GM18505 (cell line): ENCODE measurements at regions not wholly inside any gene's neighbourhood (a gene's known extent, or its start where the extent isn't known, plus 50 kb on each side); places are given as distances from the start of the nearest gene placed in this dataset.
"Not testable (repeated sequence)": the region's sequence is repeated elsewhere in the genome, so short reads cannot be mapped to it uniquely, and the experiment has no call there.

Source experiments
- ATAC-seq: cut with Tn5 transposase; IDR thresholded peaks from one replicate; pipeline ENCODE4 v1.9.1; 2021; ENCODE audit not compliant: unreplicated experiment
- POLR2A ChIP-seq: IDR thresholded peaks from 4 replicates; pipeline ENCODE4 v1.6.1; 2011; ENCODE audit warnings: borderline replicate concordance; ENCODE audit not compliant: insufficient read depth, insufficient read length; ENCODE audit errors: extremely low read depth

DNA sequence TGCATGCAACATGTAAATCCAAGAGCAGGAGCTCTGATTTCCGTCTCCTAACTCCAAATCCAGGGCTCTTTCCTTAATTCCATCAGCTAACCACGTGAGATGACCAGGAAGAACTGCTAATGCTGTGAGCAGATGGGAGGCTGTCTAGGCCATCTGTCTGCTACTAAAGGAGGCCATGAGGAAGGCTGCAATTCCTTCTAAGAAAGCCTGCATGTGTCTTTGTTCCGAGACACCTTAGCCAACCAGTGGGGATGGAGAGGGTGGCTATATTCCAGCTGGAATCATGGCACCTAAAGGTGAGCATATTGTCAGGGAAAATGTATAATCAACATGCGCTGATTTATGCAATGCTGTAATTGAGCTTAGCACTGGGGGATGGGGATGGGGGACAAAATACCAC is 267.2 kb upstream of the CDH5 start:
- no peak for TF ChIP-seq POLR2A
- no peak for ATAC-seq

DNA sequence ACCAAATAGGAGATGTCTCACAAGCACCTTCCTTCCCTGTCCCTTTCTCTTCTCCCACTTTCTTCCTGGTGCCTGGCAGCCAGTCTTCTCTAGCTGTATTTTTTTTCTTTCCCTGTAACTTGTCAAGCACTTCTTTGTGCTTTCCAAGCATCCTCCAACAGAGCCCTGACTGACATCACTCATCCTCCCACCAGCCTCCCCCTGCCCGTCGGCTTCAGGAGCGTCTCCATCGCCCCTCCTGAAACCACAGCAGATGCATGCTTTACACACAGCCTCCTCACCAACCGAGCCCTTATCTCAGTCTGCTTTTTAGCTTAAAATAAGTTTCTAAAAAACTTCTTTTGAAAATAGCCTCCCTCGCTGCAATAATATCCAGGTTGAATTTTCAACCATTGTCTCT is 268.7 kb upstream of the CDH5 start:
- ATAC-seq, result no peak
- no peak for TF ChIP-seq POLR2A

DNA sequence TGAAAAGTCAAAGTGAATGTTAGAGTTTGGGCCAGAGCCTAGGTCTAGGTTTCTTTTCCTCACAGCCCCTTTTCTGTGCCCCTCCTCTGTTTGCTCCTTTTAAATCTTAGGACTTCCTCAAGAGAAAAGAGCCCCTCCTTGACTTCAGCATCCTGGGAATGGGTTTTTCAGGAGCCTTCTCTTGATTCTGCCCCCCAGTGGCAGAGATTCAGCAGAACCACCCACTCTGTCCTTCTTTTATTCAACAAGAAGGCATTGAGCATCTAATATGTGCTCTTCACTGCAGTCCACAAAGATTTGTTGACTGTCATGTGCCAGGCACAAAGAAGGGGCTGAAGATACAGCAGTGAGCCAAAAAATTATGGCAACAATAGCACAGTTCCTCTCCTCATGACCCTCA is 270.8 kb upstream of the CDH5 start:
- ATAC-seq, result no peak
- TF ChIP-seq POLR2A, result no peak

DNA sequence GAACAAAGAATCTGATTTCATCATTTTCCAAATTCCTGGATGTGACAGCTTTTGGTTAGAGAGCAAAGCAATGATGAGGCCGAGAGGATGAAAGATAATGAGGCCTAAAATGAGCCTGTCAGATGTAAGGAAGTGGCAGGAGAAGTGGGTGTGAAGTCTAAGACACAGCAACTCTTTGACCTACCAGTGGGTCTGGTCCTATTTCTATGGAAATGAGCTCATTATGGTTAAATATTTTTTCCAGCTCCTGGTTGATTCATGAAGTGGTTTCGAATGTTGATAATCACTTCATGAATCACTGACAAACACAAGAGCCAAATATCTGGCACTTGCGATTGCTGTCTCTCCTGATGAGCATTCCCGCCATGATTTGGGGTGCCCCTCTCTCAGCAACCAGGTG is 273.3 kb upstream of the CDH5 start:
- ATAC-seq, result no peak
- TF ChIP-seq POLR2A, result no peak

DNA sequence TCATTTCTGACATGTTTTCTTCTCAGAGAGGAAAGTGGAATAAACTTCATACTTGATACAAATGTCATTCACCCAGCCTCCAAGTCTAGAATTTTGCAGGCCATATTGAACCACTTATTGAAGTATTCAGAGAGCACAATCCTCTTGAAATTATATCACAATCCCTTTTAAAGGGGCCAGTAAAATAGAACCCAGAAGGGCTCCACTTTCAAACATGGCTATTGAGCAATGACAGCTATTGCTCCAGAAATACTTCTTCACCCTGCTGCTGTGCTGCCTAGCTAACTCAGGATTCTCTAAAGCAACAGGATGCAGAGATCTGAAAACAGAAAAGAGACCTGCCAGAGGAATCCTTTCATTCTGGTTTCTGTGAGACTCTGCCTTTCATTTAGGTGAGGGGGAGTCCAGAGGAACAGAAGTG is 275.0 kb upstream of the CDH5 start:
- ATAC-seq, result no peak
- no peak for TF ChIP-seq POLR2A

DNA sequence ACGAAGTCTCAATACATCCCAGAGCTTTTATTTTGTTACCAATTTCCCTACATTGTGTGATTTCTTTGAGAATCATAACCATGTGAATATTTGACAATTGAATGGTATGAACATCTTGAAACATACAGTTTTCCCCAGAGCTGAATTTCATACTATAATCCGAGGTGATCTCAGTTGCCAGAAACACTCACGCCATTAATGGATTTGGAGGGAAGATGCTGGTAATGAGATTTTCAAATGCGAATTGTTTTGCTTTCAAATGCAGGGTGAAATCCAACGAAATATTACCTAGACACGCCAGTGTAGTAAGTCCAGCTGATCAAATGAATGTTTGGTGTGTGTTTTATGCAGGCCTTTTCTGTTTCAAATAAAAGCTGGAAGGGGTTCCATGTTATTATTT is 277.8 kb upstream of the CDH5 start:
- ATAC-seq, result no peak
- no peak for TF ChIP-seq POLR2A

DNA sequence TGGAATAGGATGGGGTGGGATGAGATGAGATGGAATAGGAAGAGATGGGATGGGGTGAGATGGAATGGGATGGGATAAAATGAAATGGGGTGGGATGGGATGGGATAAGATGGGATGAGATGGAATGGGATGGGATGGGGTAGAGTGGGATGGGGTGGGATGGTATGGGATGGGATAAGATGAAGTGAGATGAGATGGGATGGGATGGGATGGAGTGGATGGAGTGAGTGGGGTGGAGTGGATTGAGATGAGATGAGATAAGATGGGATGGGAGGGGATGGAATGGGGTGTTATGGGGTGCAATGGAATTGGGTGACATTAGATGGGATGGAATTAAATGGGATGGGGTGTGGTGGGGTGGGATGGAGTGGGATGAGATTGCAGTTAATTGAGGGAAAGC is 279.2 kb upstream of the CDH5 start:
- no peak for ATAC-seq
- TF ChIP-seq POLR2A, result no peak

DNA sequence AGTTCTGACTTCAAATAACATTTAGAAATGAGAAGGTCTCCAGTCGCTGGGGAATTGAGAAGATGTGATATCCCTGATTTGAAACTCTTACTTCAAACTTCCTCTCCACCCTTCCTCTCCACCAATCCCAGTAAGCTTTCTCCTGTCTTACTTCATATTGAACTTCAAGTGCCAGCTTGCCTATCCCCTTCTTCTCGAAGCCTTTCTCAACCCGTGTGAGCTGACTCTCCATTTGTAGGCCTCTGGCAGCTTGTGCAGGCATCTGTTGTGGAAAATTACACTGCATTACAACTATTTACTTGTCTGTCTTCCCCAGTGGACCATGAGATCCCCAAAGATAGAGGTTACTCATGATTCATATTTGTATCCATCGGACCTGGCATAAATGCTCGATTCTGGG is 280.8 kb upstream of the CDH5 start:
- ATAC-seq, result no peak
- TF ChIP-seq POLR2A, result no peak

DNA sequence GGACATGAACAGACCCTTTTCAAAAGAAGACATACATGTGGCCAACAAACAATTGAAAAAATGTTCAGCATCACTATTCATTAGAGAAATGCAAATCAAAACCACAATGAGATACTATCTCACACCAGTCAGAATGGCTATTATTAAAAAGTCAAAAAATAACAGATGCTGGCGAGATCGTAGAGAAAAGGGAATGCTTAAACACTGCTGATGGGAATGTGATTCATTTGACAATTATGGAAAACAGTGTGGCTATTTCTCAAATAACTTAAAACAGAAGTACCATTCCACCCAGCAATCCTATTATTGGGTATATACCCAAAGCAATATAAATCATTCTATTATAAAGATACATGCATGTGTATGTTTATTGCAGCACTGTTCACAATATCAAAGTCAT is 281.8 kb upstream of the CDH5 start:
- ATAC-seq, result not testable (repeated sequence)

DNA sequence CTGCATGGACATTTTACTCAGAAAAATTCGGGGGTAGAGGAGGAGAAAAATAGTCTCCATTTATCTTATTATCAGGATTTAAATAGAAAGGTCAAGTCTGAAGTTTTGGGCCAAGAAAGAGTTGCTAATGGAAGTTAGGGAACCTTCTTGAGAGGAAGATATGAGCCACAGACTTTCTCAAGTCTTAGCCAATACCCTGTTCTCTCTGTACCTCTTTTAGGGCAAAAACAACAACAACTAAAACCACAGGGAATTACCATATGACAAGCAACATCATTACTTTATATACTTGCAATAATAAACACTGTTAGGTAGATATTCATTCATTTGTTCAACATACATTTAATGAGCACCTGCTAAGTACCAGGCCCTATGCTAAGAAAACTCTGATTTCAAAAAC is 282.2 kb upstream of the CDH5 start:
- no peak for TF ChIP-seq POLR2A
- ATAC-seq, result no peak

DNA sequence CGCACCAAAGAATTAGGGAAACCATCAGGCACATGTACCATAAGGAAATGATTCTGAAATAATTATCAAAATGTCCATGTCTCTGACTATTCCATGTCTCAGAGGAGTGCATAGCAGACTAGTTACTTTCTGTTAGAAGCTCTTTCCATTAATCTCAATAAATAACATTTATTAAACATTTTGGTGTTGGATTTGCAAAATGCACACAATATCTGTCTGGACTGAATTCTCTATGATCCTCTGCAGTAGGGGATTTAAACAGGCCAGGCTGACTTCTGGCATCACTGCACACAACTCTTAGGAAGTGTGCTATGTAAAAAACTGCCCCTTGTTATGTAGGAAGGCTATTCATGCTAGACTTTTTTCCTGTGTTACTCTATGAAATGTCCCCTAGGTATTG is 283.3 kb upstream of the CDH5 start:
- no peak for TF ChIP-seq POLR2A

DNA sequence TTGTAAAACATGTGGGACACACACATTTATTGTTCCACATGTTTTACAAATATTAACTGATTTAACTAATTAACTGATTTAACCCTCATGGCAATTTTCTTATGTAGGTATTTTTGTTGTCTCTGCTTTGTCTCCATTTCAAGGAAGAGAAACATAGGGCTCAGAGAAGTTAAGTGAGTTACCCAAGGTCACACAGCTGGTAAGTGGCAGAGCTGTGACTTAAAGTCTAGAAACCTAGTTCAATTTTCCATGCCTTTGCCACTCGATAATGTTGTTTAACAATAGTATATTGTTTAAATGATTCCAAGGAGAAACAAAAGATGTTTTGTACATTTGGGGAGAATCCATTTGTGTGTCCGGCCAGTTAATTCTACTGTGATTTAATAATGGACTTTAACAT is 284.1 kb upstream of the CDH5 start:
- no peak for TF ChIP-seq POLR2A
- ATAC-seq, result no peak

More for the DNA sequence above, 283.3 kb upstream of the CDH5 start:
- ATAC-seq, result no peak

DNA sequence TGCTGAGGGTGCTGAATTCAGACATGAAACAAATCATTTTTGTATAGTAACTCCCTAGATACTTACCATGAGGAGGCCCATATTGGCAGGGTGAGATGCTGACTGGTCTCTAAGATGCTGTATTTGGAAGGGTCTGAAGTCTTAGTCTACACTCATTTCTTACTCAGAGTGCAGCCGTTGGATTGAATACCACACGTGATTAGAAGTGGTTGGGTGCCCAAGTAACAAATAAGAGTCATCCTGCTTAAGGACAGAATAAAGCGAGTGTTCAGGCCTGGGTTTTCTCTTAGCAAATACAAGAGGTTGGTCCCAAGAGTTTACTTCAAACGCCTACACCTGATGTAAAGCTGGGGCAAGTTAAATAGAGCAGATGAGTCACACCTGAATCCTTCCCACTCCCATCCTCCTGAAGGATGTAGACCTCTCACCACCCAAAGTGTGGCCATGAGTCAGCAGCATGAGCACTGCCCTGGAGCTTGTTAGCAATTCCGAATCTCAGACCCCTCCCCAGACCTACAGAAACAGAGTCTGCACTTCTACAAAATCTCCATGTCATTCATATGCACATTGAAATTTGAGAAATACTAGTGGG is 284.6 kb upstream of the CDH5 start:
- no peak for ATAC-seq
- no peak for TF ChIP-seq POLR2A

DNA sequence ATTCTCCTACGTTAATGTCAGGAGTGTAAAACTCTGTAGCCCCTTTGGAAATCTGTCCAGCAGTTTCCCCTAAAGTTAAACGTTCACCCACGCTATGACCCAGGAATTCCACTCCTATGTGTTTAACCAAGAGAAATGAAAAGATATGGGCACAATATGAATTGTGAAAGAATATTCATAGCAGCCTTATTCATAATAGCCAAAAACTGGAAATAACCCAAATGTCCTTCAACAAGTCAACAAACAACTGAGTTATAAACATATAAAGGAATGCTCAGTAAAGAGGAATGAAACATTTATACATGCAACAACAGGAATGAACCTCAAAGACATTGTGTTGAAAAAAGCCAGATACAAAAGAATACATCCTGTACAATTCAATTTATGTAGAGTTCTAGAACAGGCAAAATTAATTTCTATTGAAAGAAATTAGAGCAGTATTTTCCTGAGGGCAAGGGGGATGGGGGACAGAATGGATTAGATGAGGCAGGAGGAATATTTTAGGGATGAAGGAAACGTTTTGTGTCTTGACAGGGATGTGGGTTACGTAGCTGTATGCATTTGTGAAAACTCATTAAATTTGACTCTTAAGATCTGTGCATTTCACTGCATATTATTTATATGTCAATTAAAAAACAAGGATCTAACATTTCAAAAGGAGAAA is 286.7 kb upstream of the CDH5 start:
- no peak for TF ChIP-seq POLR2A

More for the DNA sequence above, 286.7 kb upstream of the CDH5 start:
- ATAC-seq, result no peak
